Type B pancreatic cell (in vitro differentiated cells): ENCODE measurements at regions not wholly inside any gene's neighbourhood (a gene's known extent, or its start where the extent isn't known, plus 50 kb on each side); places are given as distances from the start of the nearest gene placed in this dataset.

Source experiments
- DNase-seq: peaks from one replicate; pipeline ENCODE4 v3.0.0; 2021; ENCODE audit warnings: mixed read lengths; ENCODE audit not compliant: unreplicated experiment; ENCODE audit errors: extremely low spot score
- H3K27ac Mint-ChIP-seq: 2 replicates; pipeline ENCODE4 v1.8.0; 2021; ENCODE audit warnings: mild to moderate bottlenecking, mixed read lengths
- H3K27me3 Mint-ChIP-seq: 2 replicates; pipeline ENCODE4 v1.8.0; 2021; ENCODE audit warnings: mixed read lengths
- H3K36me3 Mint-ChIP-seq: 2 replicates; pipeline ENCODE4 v1.8.0; 2021; ENCODE audit warnings: mixed read lengths
- H3K4me1 Mint-ChIP-seq: one replicate; pipeline ENCODE4 v1.8.0; 2021; ENCODE audit warnings: mixed read lengths; ENCODE audit not compliant: unreplicated experiment
- H3K4me3 Mint-ChIP-seq: 2 replicates; pipeline ENCODE4 v1.8.0; 2021; ENCODE audit warnings: mild to moderate bottlenecking, mixed read lengths
- H3K9me3 Mint-ChIP-seq: 2 replicates; pipeline ENCODE4 v1.8.0; 2021; ENCODE audit warnings: mixed read lengths
- TF ChIP-seq, protein P1 (sequence below): fragments of 200-600 bp; sonication (generic); conservative IDR thresholded peaks from 2 replicates; pipeline ENCODE4 v1.5.0; 2021; ENCODE audit warnings: antibody characterized with exemption, mild to moderate bottlenecking

DNA sequence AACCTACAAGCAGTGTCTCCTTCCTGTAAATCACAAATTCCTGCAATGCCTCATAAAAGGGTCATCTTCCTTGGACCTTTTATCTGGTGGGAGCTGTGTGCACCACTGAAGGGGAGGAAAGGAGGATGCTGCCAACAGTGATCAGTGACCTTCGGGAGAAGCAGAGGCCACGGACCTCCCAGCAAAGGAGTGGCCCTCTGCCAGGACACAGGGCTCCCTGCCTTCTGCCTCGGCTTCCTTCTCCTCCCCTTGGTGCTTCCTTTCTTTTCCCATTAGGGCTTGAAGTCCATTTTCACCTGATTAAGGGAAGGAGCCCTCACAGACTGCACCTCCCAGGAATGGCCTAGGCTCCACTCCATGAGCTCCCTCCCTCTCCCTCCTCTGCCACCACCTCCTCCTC is 85.3 kb upstream of the ITGA6 start:
- no peaks in the 10 kb centered on the region for H3K36me3 Mint-ChIP-seq
- H3K27ac Mint-ChIP-seq, result no peak overlapping the region
- DNase-seq, result no peak
- TF ChIP-seq, protein P1, sequence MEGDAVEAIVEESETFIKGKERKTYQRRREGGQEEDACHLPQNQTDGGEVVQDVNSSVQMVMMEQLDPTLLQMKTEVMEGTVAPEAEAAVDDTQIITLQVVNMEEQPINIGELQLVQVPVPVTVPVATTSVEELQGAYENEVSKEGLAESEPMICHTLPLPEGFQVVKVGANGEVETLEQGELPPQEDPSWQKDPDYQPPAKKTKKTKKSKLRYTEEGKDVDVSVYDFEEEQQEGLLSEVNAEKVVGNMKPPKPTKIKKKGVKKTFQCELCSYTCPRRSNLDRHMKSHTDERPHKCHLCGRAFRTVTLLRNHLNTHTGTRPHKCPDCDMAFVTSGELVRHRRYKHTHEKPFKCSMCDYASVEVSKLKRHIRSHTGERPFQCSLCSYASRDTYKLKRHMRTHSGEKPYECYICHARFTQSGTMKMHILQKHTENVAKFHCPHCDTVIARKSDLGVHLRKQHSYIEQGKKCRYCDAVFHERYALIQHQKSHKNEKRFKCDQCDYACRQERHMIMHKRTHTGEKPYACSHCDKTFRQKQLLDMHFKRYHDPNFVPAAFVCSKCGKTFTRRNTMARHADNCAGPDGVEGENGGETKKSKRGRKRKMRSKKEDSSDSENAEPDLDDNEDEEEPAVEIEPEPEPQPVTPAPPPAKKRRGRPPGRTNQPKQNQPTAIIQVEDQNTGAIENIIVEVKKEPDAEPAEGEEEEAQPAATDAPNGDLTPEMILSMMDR, result no peak
- peaks cover 22% of the 10 kb centered on the region for H3K4me1 Mint-ChIP-seq
- peaks cover 1% of the 10 kb centered on the region for H3K27me3 Mint-ChIP-seq
- H3K9me3 Mint-ChIP-seq, result peaks cover 10% of the 10 kb centered on the region
- no peak overlapping the region for H3K4me3 Mint-ChIP-seq

DNA sequence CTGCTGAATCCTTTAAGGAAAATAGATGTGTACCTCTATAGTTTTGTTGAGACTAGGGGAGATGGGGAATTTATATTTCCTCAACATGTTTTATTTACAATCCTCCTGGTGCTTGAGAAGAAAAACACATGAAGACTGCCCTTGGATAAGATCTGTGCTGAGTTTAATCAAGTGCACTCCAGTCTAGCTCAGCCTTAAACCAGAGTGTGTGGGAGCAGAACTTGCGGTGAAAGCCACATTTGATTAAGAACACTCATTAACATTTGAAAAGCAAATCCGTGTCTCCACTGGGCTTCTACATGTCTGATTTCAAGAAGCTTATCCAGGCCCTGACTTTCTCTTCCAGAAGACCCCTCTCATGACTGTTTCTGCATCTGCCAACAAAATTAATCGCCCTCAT is 84.8 kb upstream of the ITGA6 start:
- no peaks in the 10 kb centered on the region for H3K36me3 Mint-ChIP-seq
- H3K27me3 Mint-ChIP-seq, result no peaks in the 10 kb centered on the region
- H3K27ac Mint-ChIP-seq, result no peak overlapping the region
- no peak overlapping the region for H3K4me3 Mint-ChIP-seq
- H3K9me3 Mint-ChIP-seq, result peaks cover 10% of the 10 kb centered on the region
- DNase-seq, result no peak
- peaks cover 22% of the 10 kb centered on the region for H3K4me1 Mint-ChIP-seq
- TF ChIP-seq, protein P1, result no peak

DNA sequence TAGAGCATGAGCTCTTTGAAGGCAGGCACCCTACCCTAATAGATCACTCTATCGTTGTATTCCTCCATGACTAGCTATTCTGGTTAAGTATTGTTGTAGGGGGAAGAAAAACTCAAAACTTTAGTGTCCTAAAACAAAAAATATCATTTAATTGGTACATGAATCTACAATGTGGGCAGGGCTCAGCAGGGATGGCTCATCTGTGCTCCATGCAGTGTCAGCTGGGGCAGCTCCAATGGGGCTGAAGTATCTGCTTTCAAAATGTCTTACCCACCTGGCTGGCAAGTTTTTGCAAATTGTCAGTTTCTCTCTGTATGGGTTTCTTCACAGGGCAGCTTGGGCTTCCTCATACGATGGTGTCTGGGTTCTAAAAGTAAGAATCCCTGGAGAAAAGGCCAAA is 83.2 kb upstream of the ITGA6 start:
- H3K4me1 Mint-ChIP-seq, result peaks cover 22% of the 10 kb centered on the region
- TF ChIP-seq, protein P1, result no peak

DNA sequence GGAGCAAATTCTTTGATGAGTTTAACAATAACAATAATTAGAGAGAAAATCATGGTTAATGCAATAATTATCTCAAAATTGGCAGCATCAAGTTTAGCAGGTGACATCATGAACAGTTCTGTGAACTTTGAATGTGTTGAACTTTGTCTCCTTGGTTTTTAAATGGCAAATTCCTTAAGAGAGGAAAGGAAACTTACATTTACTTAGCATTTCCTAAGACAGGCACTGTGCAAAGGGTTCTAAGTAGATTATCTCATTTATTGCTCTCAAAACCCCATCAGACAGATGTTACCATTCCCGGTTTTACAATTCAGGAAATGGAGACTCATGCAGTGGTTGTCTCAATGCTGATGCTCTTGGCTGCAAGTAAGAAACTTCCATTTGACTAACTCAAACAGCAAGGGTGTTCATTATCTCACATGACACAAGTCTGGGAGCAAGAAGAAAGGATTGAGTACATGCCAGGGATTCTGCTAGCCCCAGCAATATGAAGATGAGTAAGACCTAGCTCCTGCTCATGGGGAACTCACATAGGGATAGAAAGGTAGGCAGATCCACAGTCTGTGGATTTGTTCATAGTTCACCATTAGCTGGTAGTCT is 81.3 kb upstream of the ITGA6 start:
- no peaks in the 10 kb centered on the region for H3K36me3 Mint-ChIP-seq
- no peak for DNase-seq
- H3K4me1 Mint-ChIP-seq, result peaks cover 8% of the 10 kb centered on the region
- H3K27ac Mint-ChIP-seq, result no peak overlapping the region
- peaks cover 10% of the 10 kb centered on the region for H3K9me3 Mint-ChIP-seq
- no peak overlapping the region for H3K4me3 Mint-ChIP-seq
- H3K27me3 Mint-ChIP-seq, result peaks cover 2% of the 10 kb centered on the region
- TF ChIP-seq, protein P1, result no peak

More for the DNA sequence above, 83.2 kb upstream of the ITGA6 start:
- no peak overlapping the region for H3K27ac Mint-ChIP-seq
- H3K4me3 Mint-ChIP-seq, result no peak overlapping the region
- H3K36me3 Mint-ChIP-seq, result no peaks in the 10 kb centered on the region
- no peak for DNase-seq
- H3K27me3 Mint-ChIP-seq, result peaks cover 2% of the 10 kb centered on the region
- H3K9me3 Mint-ChIP-seq, result peaks cover 10% of the 10 kb centered on the region

DNA sequence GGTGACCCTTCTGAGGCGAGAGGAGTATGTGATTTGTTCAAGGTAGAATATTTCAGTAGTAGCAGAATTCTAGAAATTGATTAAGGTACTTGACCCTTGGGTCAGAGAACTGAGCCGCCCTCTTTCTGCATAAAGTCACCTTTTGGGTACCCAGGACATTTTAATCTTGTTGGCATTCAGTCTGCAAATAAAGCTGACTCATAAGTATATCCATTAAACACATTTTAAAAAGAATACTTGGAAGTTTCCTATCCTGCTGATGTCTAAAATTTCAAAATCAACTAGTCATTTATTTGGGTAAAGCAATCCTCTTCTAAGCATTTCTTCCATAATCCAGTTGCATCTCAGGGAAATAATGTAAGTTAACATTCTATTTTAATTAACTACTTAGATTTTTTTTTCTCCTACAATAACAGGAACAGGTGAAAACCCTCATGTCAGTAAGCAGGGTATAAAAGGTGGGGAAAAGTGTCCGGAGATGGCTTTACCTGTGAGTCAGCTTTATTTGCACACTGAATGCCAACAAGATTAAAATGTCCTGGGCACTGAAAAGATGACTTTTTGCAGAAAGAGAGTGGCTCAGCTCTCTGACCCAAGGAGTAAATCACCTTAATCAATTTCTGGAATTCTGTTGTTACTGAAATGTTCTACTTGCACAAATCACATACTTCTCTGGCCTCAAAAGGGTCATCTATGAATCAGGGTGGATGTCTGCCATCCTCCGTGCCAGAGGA is 78.7 kb upstream of the ITGA6 start:
- no peak for DNase-seq
- Mint-ChIP-seq H3K36me3 (no peaks in the 10 kb centered on the region), H3K9me3 (peaks cover 6% of the 10 kb centered on the region), H3K4me3 (no peak overlapping the region), H3K27ac (no peak overlapping the region), H3K27me3 (peaks cover 2% of the 10 kb centered on the region), H3K4me1 (no peaks in the 10 kb centered on the region)
- TF ChIP-seq, protein P1, result no peak
